Retinal pigment epithelial cell (primary cell): ENCODE measurements at regions not wholly inside any gene's neighbourhood (a gene's known extent, or its start where the extent isn't known, plus 50 kb on each side); places are given as distances from the start of the nearest gene placed in this dataset.

Experiments used
- DNase-seq: peaks from one replicate; pipeline ENCODE4 v3.0.0-alpha.2; 2010; ENCODE audit warnings: low read depth
- H3K4me3 ChIP-seq: 2 replicates; pipeline ENCODE4 v1.5.1; 2011; ENCODE audit warnings: mild to moderate bottlenecking, low read length, control low read depth, moderate library complexity
- CTCF ChIP-seq: conservative IDR thresholded peaks from 2 replicates; pipeline ENCODE4 v1.5.1; 2011; ENCODE audit warnings: low read depth, low read length, control low read depth, inconsistent platforms

- DNase-seq = no peak
- no peak overlapping the region for H3K4me3 ChIP-seq
- TF ChIP-seq CTCF = no peak
These were observed 186.3 kb upstream of the CLEC14A start for GRCh38 chr14:38442208-38442607.

GRCh38 chr14:38432186-38432585 lies 176.3 kb upstream of the CLEC14A start:
- no peak for DNase-seq
- TF ChIP-seq CTCF = no peak
- no peak overlapping the region for H3K4me3 ChIP-seq

- no peak for DNase-seq
- TF ChIP-seq CTCF = no peak
- H3K4me3 ChIP-seq = no peak overlapping the region
These were observed 175.3 kb upstream of the CLEC14A start for GRCh38 chr14:38431156-38431555.

GRCh38 chr14:38430522-38430921 lies 174.6 kb upstream of the CLEC14A start:
- TF ChIP-seq CTCF = no peak
- no peak overlapping the region for H3K4me3 ChIP-seq
- DNase-seq = no peak

GRCh38 chr14:38425324-38425976 lies 169.6 kb upstream of the CLEC14A start:
- TF ChIP-seq CTCF = no peak
- DNase-seq = no peak
- H3K4me3 ChIP-seq = no peak overlapping the region

GRCh38 chr14:38420048-38420447 lies 164.2 kb upstream of the CLEC14A start:
- no peak for TF ChIP-seq CTCF
- H3K4me3 ChIP-seq = no peak overlapping the region
- DNase-seq = no peak

GRCh38 chr14:38419579-38419978 lies 163.7 kb upstream of the CLEC14A start:
- TF ChIP-seq CTCF = no peak
- DNase-seq = no peak
- no peak overlapping the region for H3K4me3 ChIP-seq
